OCI-LY3 (cell line): ENCODE measurements at regions not wholly inside any gene's neighbourhood (a gene's known extent, or its start where the extent isn't known, plus 50 kb on each side); places are given as distances from the start of the nearest gene placed in this dataset.

Experiments used
- CTCF ChIP-seq: fragments of 200-600, 300-600 bp; sonication (generic); IDR thresholded peaks from 2 replicates; pipeline ENCODE4 v1.5.1; 2014; ENCODE audit warnings: antibody characterized with exemption, low read length, low read depth
- EZH2phosphoT487 ChIP-seq: fragments of 200-600 bp; shearing (Covaris generic); IDR thresholded peaks from 2 replicates; pipeline ENCODE4 v1.6.1; 2018; ENCODE audit warnings: antibody characterized with exemption, mixed run types, low read depth

GRCh38 chr4:111126340-111126739 lies 503.5 kb upstream of the PITX2 start:
- TF ChIP-seq CTCF: no peak
- TF ChIP-seq EZH2phosphoT487: no peak
